Activated naive CD8-positive, alpha-beta T cell treated with anti-CD3 and anti-CD28 coated beads, Interleukin-2, amount 50 U/mL, for 24 hours (primary cell): ENCODE measurements at regions not wholly inside any gene's neighbourhood (a gene's known extent, or its start where the extent isn't known, plus 50 kb on each side); places are given as distances from the start of the nearest gene placed in this dataset.
A peak's percentile ranks its signal among the peaks of the same experiment; 100 is the strongest.

Experiments used
- ATAC-seq: fragments of 150-1000 bp; cut with Tn5 transposase; one replicate; pipeline ENCODE4 v1.10.0; 2021
- DNase-seq: peaks from one replicate; pipeline ENCODE4 v3.0.0; 2021
- H3K27ac Mint-ChIP-seq: one replicate; pipeline ENCODE4 v1.8.0; 2021; ENCODE audit warnings: mild to moderate bottlenecking, mixed read lengths
- H3K27me3 Mint-ChIP-seq: one replicate; pipeline ENCODE4 v1.8.0; 2021; ENCODE audit warnings: mixed read lengths
- H3K36me3 Mint-ChIP-seq: one replicate; pipeline ENCODE4 v1.8.0; 2021; ENCODE audit warnings: low read depth, mixed read lengths
- H3K4me1 Mint-ChIP-seq: one replicate; pipeline ENCODE4 v1.8.0; 2021; ENCODE audit warnings: mixed read lengths
- H3K4me3 Mint-ChIP-seq: one replicate; pipeline ENCODE4 v1.8.0; 2021; ENCODE audit warnings: mild to moderate bottlenecking, moderate library complexity, mixed read lengths
- H3K9me3 Mint-ChIP-seq: one replicate; pipeline ENCODE4 v1.8.0; 2021; ENCODE audit warnings: mixed read lengths

- Mint-ChIP-seq H3K36me3 (no peaks in the 10 kb centered on the region), H3K4me1 (no peaks in the 10 kb centered on the region), H3K27ac (no peak overlapping the region), H3K9me3 (no peaks in the 10 kb centered on the region), H3K4me3 (no peak overlapping the region), H3K27me3 (peaks cover 12% of the 10 kb centered on the region)
- ATAC-seq (no peak), DNase-seq (no peak)
These were observed 401.8 kb downstream of the ARHGEF28 start for GRCh38 chr5:74027732-74028338.

GRCh38 chr5:74026310-74026709 lies 400.3 kb downstream of the ARHGEF28 start:
- no peaks in the 10 kb centered on the region for H3K9me3 Mint-ChIP-seq

GRCh38 chr5:74021126-74021525 lies 395.1 kb downstream of the ARHGEF28 start:
- ATAC-seq = no peak
- no peaks in the 10 kb centered on the region for H3K36me3 Mint-ChIP-seq
- H3K4me3 Mint-ChIP-seq = no peak overlapping the region
- peaks cover 23% of the 10 kb centered on the region for H3K27me3 Mint-ChIP-seq
- H3K4me1 Mint-ChIP-seq = no peaks in the 10 kb centered on the region
- H3K27ac Mint-ChIP-seq = no peak overlapping the region
- DNase-seq = no peak
- H3K9me3 Mint-ChIP-seq = no peaks in the 10 kb centered on the region

More at GRCh38 chr5:74026310-74026709, 400.3 kb downstream of the ARHGEF28 start:
- H3K4me3 Mint-ChIP-seq = no peak overlapping the region
- H3K4me1 Mint-ChIP-seq = no peaks in the 10 kb centered on the region
- DNase-seq = no peak
- peaks cover 12% of the 10 kb centered on the region for H3K27me3 Mint-ChIP-seq
- no peaks in the 10 kb centered on the region for H3K36me3 Mint-ChIP-seq
- H3K27ac Mint-ChIP-seq = no peak overlapping the region
- no peak for ATAC-seq

- Mint-ChIP-seq H3K4me1 (no peaks in the 10 kb centered on the region), H3K27me3 (peaks cover 22% of the 10 kb centered on the region), H3K36me3 (no peaks in the 10 kb centered on the region), H3K27ac (no peak overlapping the region), H3K4me3 (no peak overlapping the region), H3K9me3 (no peaks in the 10 kb centered on the region)
- DNase-seq (no peak), ATAC-seq (no peak)
These were observed 394.5 kb downstream of the ARHGEF28 start for GRCh38 chr5:74020503-74020902.

GRCh38 chr5:74019923-74020322 lies 393.9 kb downstream of the ARHGEF28 start:
- Mint-ChIP-seq H3K4me1 (no peaks in the 10 kb centered on the region), H3K36me3 (no peaks in the 10 kb centered on the region), H3K27ac (no peak overlapping the region), H3K9me3 (no peaks in the 10 kb centered on the region), H3K27me3 (peaks cover 18% of the 10 kb centered on the region), H3K4me3 (no peak overlapping the region)
- ATAC-seq = no peak
- no peak for DNase-seq

- Mint-ChIP-seq H3K27ac (no peak overlapping the region), H3K27me3 (peaks cover 20% of the 10 kb centered on the region), H3K4me3 (no peak overlapping the region), H3K9me3 (no peaks in the 10 kb centered on the region), H3K36me3 (no peaks in the 10 kb centered on the region), H3K4me1 (no peaks in the 10 kb centered on the region)
- DNase-seq = no peak
- no peak for ATAC-seq
These were observed 391.8 kb downstream of the ARHGEF28 start for GRCh38 chr5:74017786-74018211.

GRCh38 chr5:74017112-74017511 lies 391.1 kb downstream of the ARHGEF28 start:
- no peak for ATAC-seq
- H3K9me3 Mint-ChIP-seq = no peaks in the 10 kb centered on the region
- DNase-seq = no peak
- no peak overlapping the region for H3K4me3 Mint-ChIP-seq
- no peaks in the 10 kb centered on the region for H3K36me3 Mint-ChIP-seq
- peaks cover 22% of the 10 kb centered on the region for H3K27me3 Mint-ChIP-seq
- no peaks in the 10 kb centered on the region for H3K4me1 Mint-ChIP-seq
- no peak overlapping the region for H3K27ac Mint-ChIP-seq

GRCh38 chr5:74016373-74016772 lies 390.4 kb downstream of the ARHGEF28 start:
- Mint-ChIP-seq H3K4me1 (no peaks in the 10 kb centered on the region), H3K27ac (no peak overlapping the region), H3K9me3 (no peaks in the 10 kb centered on the region), H3K36me3 (no peaks in the 10 kb centered on the region), H3K4me3 (no peak overlapping the region), H3K27me3 (peaks cover 22% of the 10 kb centered on the region)
- DNase-seq = peak; percentile 2
- no peak for ATAC-seq

GRCh38 chr5:74015716-74016115 lies 389.7 kb downstream of the ARHGEF28 start:
- Mint-ChIP-seq H3K27me3 (peaks cover 22% of the 10 kb centered on the region), H3K36me3 (no peaks in the 10 kb centered on the region), H3K4me3 (no peak overlapping the region), H3K9me3 (no peaks in the 10 kb centered on the region), H3K4me1 (no peaks in the 10 kb centered on the region), H3K27ac (no peak overlapping the region)
- ATAC-seq (no peak), DNase-seq (no peak)

- peaks cover 14% of the 10 kb centered on the region for H3K27me3 Mint-ChIP-seq
- no peak overlapping the region for H3K4me3 Mint-ChIP-seq
These were observed 387.2 kb downstream of the ARHGEF28 start for GRCh38 chr5:74013222-74013621.

GRCh38 chr5:74009502-74009901 lies 383.5 kb downstream of the ARHGEF28 start:
- DNase-seq = no peak
- Mint-ChIP-seq H3K4me1 (no peaks in the 10 kb centered on the region), H3K27ac (no peak overlapping the region), H3K27me3 (peaks cover 15% of the 10 kb centered on the region), H3K36me3 (no peaks in the 10 kb centered on the region), H3K4me3 (no peak overlapping the region), H3K9me3 (no peaks in the 10 kb centered on the region)
- ATAC-seq = no peak

More at GRCh38 chr5:74013222-74013621, 387.2 kb downstream of the ARHGEF28 start:
- H3K36me3 Mint-ChIP-seq = no peaks in the 10 kb centered on the region
- DNase-seq (no peak), ATAC-seq (no peak)
- H3K9me3 Mint-ChIP-seq = no peaks in the 10 kb centered on the region
- no peak overlapping the region for H3K27ac Mint-ChIP-seq
- no peaks in the 10 kb centered on the region for H3K4me1 Mint-ChIP-seq

- DNase-seq = no peak
- Mint-ChIP-seq H3K27ac (no peak overlapping the region), H3K4me1 (no peaks in the 10 kb centered on the region), H3K36me3 (no peaks in the 10 kb centered on the region), H3K9me3 (no peaks in the 10 kb centered on the region), H3K27me3 (peaks cover 17% of the 10 kb centered on the region), H3K4me3 (no peak overlapping the region)
- ATAC-seq = no peak
These were observed 381.2 kb downstream of the ARHGEF28 start for GRCh38 chr5:74007193-74007592.

- Mint-ChIP-seq H3K4me1 (no peaks in the 10 kb centered on the region), H3K4me3 (no peak overlapping the region), H3K27me3 (peaks cover 5% of the 10 kb centered on the region), H3K36me3 (no peaks in the 10 kb centered on the region), H3K27ac (no peak overlapping the region), H3K9me3 (peaks cover 4% of the 10 kb centered on the region)
- no peak for ATAC-seq
- DNase-seq = no peak
These were observed 373.3 kb downstream of the ARHGEF28 start for GRCh38 chr5:73999297-73999696.

- H3K27me3 Mint-ChIP-seq = peaks cover 3% of the 10 kb centered on the region
- no peaks in the 10 kb centered on the region for H3K4me1 Mint-ChIP-seq
- H3K27ac Mint-ChIP-seq = no peak overlapping the region
- DNase-seq (no peak), ATAC-seq (no peak)
- no peaks in the 10 kb centered on the region for H3K36me3 Mint-ChIP-seq
- peaks cover 7% of the 10 kb centered on the region for H3K9me3 Mint-ChIP-seq
- no peak overlapping the region for H3K4me3 Mint-ChIP-seq
These were observed 372.5 kb downstream of the ARHGEF28 start for GRCh38 chr5:73998489-73998888.

- Mint-ChIP-seq H3K27ac (no peak overlapping the region), H3K27me3 (no peaks in the 10 kb centered on the region), H3K4me1 (no peaks in the 10 kb centered on the region), H3K9me3 (peaks cover 8% of the 10 kb centered on the region), H3K4me3 (no peak overlapping the region), H3K36me3 (no peaks in the 10 kb centered on the region)
- DNase-seq = no peak
- no peak for ATAC-seq
These were observed 372.0 kb downstream of the ARHGEF28 start for GRCh38 chr5:73997960-73998359.
